ENCODE measurements at regions not wholly inside any gene's neighbourhood (a gene's known extent, or its start where the extent isn't known, plus 50 kb on each side); places are given as distances from the start of the nearest gene placed in this dataset.
"Not testable (repeated sequence)": the region's sequence is repeated elsewhere in the genome, so short reads cannot be mapped to it uniquely, and the experiment has no call there.

- TF ChIP-seq ZFX (IDR thresholded peaks at IDR 0.05) (no peak), CTCF (conservative IDR thresholded peaks at IDR 0.05) (no peak)
- no peak overlapping the region for H3K27ac ChIP-seq
These were observed 578.9 kb downstream of the ZWINT start for GRCh38 chr10:55782181-55782580.

GRCh38 chr10:55766212-55766611 is 594.8 kb downstream of the ZWINT start:
- TF ChIP-seq CTCF (conservative IDR thresholded peaks at IDR 0.05): no peak
- TF ChIP-seq ZFX (IDR thresholded peaks at IDR 0.05): no peak

GRCh38 chr10:55750458-55750857 is 610.6 kb downstream of the ZWINT start:
- no peak overlapping the region for H3K27ac ChIP-seq
- TF ChIP-seq CTCF (conservative IDR thresholded peaks at IDR 0.05): no peak
- TF ChIP-seq ZFX (IDR thresholded peaks at IDR 0.05): no peak

More at GRCh38 chr10:55766212-55766611, 594.8 kb downstream of the ZWINT start:
- no peak overlapping the region for H3K27ac ChIP-seq

GRCh38 chr10:55747244-55747643 is 613.8 kb downstream of the ZWINT start:
- TF ChIP-seq CTCF (conservative IDR thresholded peaks at IDR 0.05) (no peak), ZFX (IDR thresholded peaks at IDR 0.05) (no peak)
- no peak overlapping the region for H3K27ac ChIP-seq

GRCh38 chr10:55746002-55746401 is 615.1 kb downstream of the ZWINT start:
- H3K27ac ChIP-seq: no peak overlapping the region
- TF ChIP-seq ZFX (IDR thresholded peaks at IDR 0.05): no peak
- no peak for TF ChIP-seq CTCF (conservative IDR thresholded peaks at IDR 0.05)

- no peak overlapping the region for H3K27ac ChIP-seq
- TF ChIP-seq CTCF (conservative IDR thresholded peaks at IDR 0.05): no peak
- no peak for TF ChIP-seq ZFX (IDR thresholded peaks at IDR 0.05)
These were observed 618.6 kb downstream of the ZWINT start for GRCh38 chr10:55742487-55742886.

GRCh38 chr10:55740767-55741166 is 620.3 kb downstream of the ZWINT start:
- peak; percentile 44 for TF ChIP-seq CTCF (conservative IDR thresholded peaks at IDR 0.05)
- H3K27ac ChIP-seq: not testable (repeated sequence)

All from C4-2B (cell line).